PC-9 (cell line): ENCODE measurements at regions not wholly inside any gene's neighbourhood (a gene's known extent, or its start where the extent isn't known, plus 50 kb on each side); places are given as distances from the start of the nearest gene placed in this dataset.

Experiments used
- BruUV-seq: library from RNA; stranded (reverse); fragments of 400-500 nt; replicated peaks from 2 replicates; lab custom pipeline; 2021; lab: Mats Ljungman, UMichigan
- CTCF ChIA-PET: fragments of 300-600 bp; sonication (Branson Sonifier 250); formaldehyde crosslinking; loops from one replicate; lab custom pipeline; 2022; ENCODE audit warnings: antibody characterized with exemption; lab: Charles Lee
- POLR2A ChIA-PET: fragments of 300-600 bp; sonication (Branson Sonifier 250); formaldehyde crosslinking; loops from one replicate; lab custom pipeline; 2022; ENCODE audit warnings: antibody characterized with exemption; ENCODE audit not compliant: unreplicated experiment; lab: Charles Lee
- DNase-seq, 2 experiments: peaks; one replicate each; pipeline versions ENCODE4 v3.0.0 to v3.0.0-alpha.2; 2015 to 2022; ENCODE audit warnings: mixed read lengths in 1 of 2
- H2AFZ ChIP-seq: fragments of 200-600 bp; sonication (generic); 2 replicates; pipeline ENCODE4 v1.8.1; 2017; ENCODE audit warnings: antibody characterized with exemption
- H3F3A ChIP-seq: fragments of 200-600 bp; sonication (generic); 2 replicates; pipeline ENCODE4 v1.8.1; 2017; ENCODE audit warnings: antibody characterized with exemption, mild to moderate bottlenecking, low read depth; ENCODE audit not compliant: insufficient read depth
- H3K27ac ChIP-seq: fragments of 200-600 bp; sonication (generic); 2 replicates; pipeline ENCODE4 v1.6.1; 2016; ENCODE audit warnings: mixed run types
- H3K27me3 ChIP-seq: fragments of 200-600 bp; sonication (generic); 2 replicates; pipeline ENCODE4 v1.6.1; 2016; ENCODE audit warnings: low read depth, mixed run types; ENCODE audit not compliant: insufficient read depth
- H3K36me3 ChIP-seq: fragments of 200-600 bp; sonication (generic); 2 replicates; pipeline ENCODE4 v1.6.1; 2016; ENCODE audit warnings: low read depth, mixed run types
- H3K4me1 ChIP-seq: fragments of 200-600 bp; sonication (generic); replicated peaks from 2 replicates; pipeline ENCODE4 v1.6.1; 2016; ENCODE audit warnings: mixed run types; ENCODE audit not compliant: insufficient read depth
- H3K4me2 ChIP-seq: fragments of 200-600 bp; sonication (generic); 2 replicates; pipeline ENCODE4 v1.6.1; 2017; ENCODE audit warnings: mixed run types
- H3K4me3 ChIP-seq: fragments of 200-600 bp; sonication (generic); 2 replicates; pipeline ENCODE4 v1.6.1; 2016; ENCODE audit warnings: mixed run types
- H3K79me2 ChIP-seq: fragments of 200-600 bp; sonication (generic); 2 replicates; pipeline ENCODE4 v1.6.1; 2017; ENCODE audit warnings: low read depth, mixed run types
- H3K9me2 ChIP-seq: fragments of 200-600 bp; sonication (generic); 2 replicates; pipeline ENCODE4 v1.8.1; 2017; ENCODE audit warnings: mild to moderate bottlenecking; ENCODE audit not compliant: insufficient read depth
- H3K9me3 ChIP-seq: fragments of 200-600 bp; sonication (generic); 2 replicates; pipeline ENCODE4 v1.8.1; 2016; ENCODE audit warnings: low read depth; ENCODE audit not compliant: insufficient read depth
- H4K20me1 ChIP-seq: fragments of 200-600 bp; sonication (generic); 2 replicates; pipeline ENCODE4 v1.8.1; 2017; ENCODE audit not compliant: insufficient read depth
- EZH2 ChIP-seq: fragments of 200-600 bp; sonication (generic); IDR thresholded peaks from 2 replicates; pipeline ENCODE4 v1.8.0; 2017; ENCODE audit warnings: antibody characterized with exemption, low read depth
- intact Hi-C: fragments of 100-400 bp; cut with micrococcal nuclease; formaldehyde crosslinking; loops from one replicate; pipeline ENCODE4 v1.10.0; 2022; ENCODE audit not compliant: unreplicated experiment
- TF ChIP-seq, protein P1 (sequence below): fragments of 200-600 bp; sonication (generic); conservative IDR thresholded peaks from 2 replicates; pipeline ENCODE4 v1.6.1; 2017; ENCODE audit warnings: mixed run types, antibody characterized with exemption, mild to moderate bottlenecking, moderate library complexity

DNA sequence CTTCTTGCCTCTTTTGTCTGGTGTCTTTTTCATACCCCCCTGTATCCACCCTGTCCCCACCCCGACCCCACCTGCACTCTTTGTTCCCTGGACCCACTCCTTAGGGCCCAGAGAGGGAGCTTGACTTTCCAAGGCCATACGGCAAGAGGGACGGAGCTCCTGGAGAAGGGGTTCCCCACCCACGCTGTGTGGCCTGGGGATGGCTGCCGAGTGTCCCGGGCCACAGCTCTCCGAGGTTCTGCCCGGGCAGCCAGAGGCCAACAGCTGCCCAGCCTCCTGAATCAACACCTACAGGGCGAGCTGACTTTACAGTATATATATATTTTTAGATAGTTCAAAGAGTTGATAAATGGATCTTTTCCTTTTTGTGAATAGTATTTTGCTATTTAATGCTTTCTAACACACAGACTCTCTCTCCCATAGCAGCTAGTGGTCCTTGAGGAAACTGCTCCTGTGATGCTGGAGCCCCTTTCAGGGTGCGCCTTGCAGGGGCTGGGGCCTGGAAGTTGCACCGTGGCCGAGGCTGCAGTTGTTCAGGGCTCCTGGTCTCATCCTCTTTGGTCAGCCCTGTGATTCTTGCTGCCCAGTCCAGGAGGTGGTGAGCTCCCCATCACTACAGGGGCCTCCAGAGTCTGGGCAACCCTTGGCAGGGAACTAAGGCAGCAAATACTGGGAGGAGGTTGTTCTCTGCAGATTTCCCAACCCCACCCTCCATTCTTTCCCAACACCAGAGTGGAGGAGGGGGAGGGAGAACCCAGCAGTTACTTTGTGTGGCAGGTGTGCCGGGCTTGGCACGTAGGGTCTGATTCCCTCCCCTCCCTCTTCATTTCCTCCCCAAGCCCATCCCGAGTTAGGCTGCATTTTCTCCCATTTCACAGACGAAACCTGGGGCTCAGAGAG, 321.6 kb downstream of the PTPRU start:
- Histone ChIP-seq H3K9me3 (no peaks in the 10 kb centered on the region), H3K4me1 (no peaks in the 10 kb centered on the region), H3K9me2 (no peaks in the 10 kb centered on the region), H3K4me3 (no peak overlapping the region), H4K20me1 (no peaks in the 10 kb centered on the region), H3K27ac (no peak overlapping the region), H3K4me2 (no peak overlapping the region), H3K79me2 (no peaks in the 10 kb centered on the region), H3K36me3 (no peaks in the 10 kb centered on the region), H3K27me3 (no peaks in the 10 kb centered on the region), H3F3A (no peaks in the 10 kb centered on the region), H2AFZ (no peak overlapping the region)
- intact Hi-C loops, result no loop called here
- ChIA-PET CTCF (no interaction called here), POLR2A (no interaction called here)
- no peak for DNase-seq
- no TSS peak for BruUV-seq
- no peak for TF ChIP-seq EZH2
- TF ChIP-seq, protein P1, sequence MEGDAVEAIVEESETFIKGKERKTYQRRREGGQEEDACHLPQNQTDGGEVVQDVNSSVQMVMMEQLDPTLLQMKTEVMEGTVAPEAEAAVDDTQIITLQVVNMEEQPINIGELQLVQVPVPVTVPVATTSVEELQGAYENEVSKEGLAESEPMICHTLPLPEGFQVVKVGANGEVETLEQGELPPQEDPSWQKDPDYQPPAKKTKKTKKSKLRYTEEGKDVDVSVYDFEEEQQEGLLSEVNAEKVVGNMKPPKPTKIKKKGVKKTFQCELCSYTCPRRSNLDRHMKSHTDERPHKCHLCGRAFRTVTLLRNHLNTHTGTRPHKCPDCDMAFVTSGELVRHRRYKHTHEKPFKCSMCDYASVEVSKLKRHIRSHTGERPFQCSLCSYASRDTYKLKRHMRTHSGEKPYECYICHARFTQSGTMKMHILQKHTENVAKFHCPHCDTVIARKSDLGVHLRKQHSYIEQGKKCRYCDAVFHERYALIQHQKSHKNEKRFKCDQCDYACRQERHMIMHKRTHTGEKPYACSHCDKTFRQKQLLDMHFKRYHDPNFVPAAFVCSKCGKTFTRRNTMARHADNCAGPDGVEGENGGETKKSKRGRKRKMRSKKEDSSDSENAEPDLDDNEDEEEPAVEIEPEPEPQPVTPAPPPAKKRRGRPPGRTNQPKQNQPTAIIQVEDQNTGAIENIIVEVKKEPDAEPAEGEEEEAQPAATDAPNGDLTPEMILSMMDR, result no peak

DNA sequence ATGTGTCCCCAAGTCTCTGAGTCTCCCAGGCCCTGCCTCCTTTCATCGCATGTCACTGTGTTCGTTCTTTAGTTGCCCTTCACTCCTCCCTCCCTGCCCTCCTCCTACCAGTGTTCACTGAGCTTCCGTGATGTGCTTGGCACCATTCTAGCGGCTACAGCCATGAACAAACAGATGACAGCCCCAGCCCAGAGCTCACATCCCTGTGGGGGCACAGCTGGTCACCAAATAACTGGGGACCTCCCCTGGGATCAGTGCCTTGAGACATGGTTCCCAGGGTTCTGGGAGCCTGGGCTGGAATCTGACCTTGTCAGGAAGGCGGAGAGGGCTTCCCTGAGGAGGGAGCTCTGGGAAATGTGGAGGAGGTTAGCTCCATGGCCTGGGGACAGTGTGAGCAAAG, 320.7 kb downstream of the PTPRU start:
- no peak overlapping the region for H3K4me2 ChIP-seq
- no peak for TF ChIP-seq EZH2
- TF ChIP-seq, protein P1, result no peak
- H3K9me3 ChIP-seq, result no peaks in the 10 kb centered on the region
- H3K9me2 ChIP-seq, result no peaks in the 10 kb centered on the region
- no peaks in the 10 kb centered on the region for H4K20me1 ChIP-seq
- no peak overlapping the region for H3K4me3 ChIP-seq
- POLR2A ChIA-PET, result no interaction called here
- H2AFZ ChIP-seq, result no peak overlapping the region
- no peaks in the 10 kb centered on the region for H3K4me1 ChIP-seq
- no peaks in the 10 kb centered on the region for H3K27me3 ChIP-seq
- no peaks in the 10 kb centered on the region for H3K79me2 ChIP-seq
- H3K27ac ChIP-seq, result no peak overlapping the region
- CTCF ChIA-PET, result no interaction called here
- no peak for DNase-seq
- intact Hi-C loops, result no loop called here
- BruUV-seq, result no TSS peak
- no peaks in the 10 kb centered on the region for H3F3A ChIP-seq
- H3K36me3 ChIP-seq, result no peaks in the 10 kb centered on the region

DNA sequence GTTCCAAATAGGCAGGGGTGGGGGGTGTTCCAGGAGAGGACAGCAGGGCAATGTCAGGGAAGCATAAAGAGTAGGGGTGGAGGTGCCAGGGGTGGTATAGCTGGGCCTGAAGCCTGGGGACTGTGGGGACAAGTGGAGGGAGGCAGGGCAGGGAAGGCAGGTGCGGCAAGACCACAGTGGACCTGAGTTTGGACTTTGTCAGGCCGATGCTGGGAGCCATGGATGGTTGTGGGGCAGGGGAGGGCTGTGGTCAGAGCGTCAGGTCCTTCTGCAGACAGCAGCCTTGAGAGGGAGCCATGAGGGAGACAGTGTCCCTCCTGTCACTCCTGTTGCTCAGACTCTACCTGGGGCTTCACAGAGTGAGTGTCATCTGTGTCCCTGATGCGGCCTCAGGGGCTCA, 320.3 kb downstream of the PTPRU start:
- intact Hi-C loops, result no loop called here

More for the DNA sequence above, 320.3 kb downstream of the PTPRU start:
- no peak overlapping the region for H3K27ac ChIP-seq
- no peak overlapping the region for H3K4me3 ChIP-seq
- no peak for DNase-seq
- no TSS peak for BruUV-seq
- no peaks in the 10 kb centered on the region for H3K79me2 ChIP-seq
- no peak overlapping the region for H2AFZ ChIP-seq
- peaks cover 3% of the 10 kb centered on the region for H3K4me1 ChIP-seq
- no peaks in the 10 kb centered on the region for H3K36me3 ChIP-seq
- ChIA-PET CTCF (no interaction called here), POLR2A (no interaction called here)
- TF ChIP-seq, protein P1, result no peak
- no peak for TF ChIP-seq EZH2
- H3K27me3 ChIP-seq, result no peaks in the 10 kb centered on the region
- H3F3A ChIP-seq, result peaks cover under 1% of the 10 kb centered on the region; the same call in 1 of the 2 replicates
- H3K4me2 ChIP-seq, result no peak overlapping the region
- no peaks in the 10 kb centered on the region for H3K9me2 ChIP-seq
- no peaks in the 10 kb centered on the region for H3K9me3 ChIP-seq
- H4K20me1 ChIP-seq, result no peaks in the 10 kb centered on the region
